Amygdala (tissue), 56 donors: ENCODE measurements at regions not wholly inside any gene's neighbourhood (a gene's known extent, or its start where the extent isn't known, plus 50 kb on each side); places are given as distances from the start of the nearest gene placed in this dataset.
"Not testable (repeated sequence)": the region's sequence is repeated elsewhere in the genome, so short reads cannot be mapped to it uniquely, and the experiment has no call there.

Experiments
- DNase-seq, 56 donors: peaks; one replicate each; lab custom pipeline; 2025; lab: John Stamatoyannopoulos, UW

DNA sequence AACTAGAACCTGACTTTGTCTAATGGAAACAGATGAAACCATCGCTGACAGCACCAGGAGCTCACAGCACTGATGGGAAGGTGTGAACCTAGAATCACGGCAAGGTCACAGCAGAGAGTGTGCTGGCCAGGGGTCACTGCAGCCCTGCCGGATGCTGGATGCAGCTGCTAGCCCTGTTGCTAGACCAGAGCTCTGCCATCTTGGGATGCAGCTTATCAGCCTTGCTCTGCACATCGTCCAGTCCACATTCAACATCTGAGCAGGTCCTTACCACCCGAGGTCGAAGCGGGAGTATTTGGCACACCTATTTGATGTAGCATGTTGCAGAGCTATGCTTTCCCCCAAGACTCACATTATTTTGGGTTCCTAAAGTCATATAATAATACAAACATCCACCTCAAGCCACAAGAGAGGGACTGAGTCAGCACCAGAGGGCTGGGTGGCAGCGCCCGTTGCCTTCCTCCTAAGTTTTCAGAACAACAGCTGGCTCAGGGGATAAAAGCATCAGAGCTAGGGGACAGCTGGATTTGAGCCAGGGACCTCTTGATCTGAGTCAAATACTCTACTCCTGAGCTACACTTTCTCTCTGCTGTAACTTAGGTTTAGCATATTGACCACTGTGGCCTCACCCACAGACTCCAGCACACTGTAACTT lies 135.3 kb downstream of the ZNF467 start:
- no peak for DNase-seq

GRCh38 chr7:149635561-149636329 lies 137.6 kb downstream of the ZNF467 start:
- DNase-seq: no peak

- no peak for DNase-seq
Observed at GRCh38 chr7:149633976-149634945, 136.7 kb upstream of the ZNF746 start.

DNA sequence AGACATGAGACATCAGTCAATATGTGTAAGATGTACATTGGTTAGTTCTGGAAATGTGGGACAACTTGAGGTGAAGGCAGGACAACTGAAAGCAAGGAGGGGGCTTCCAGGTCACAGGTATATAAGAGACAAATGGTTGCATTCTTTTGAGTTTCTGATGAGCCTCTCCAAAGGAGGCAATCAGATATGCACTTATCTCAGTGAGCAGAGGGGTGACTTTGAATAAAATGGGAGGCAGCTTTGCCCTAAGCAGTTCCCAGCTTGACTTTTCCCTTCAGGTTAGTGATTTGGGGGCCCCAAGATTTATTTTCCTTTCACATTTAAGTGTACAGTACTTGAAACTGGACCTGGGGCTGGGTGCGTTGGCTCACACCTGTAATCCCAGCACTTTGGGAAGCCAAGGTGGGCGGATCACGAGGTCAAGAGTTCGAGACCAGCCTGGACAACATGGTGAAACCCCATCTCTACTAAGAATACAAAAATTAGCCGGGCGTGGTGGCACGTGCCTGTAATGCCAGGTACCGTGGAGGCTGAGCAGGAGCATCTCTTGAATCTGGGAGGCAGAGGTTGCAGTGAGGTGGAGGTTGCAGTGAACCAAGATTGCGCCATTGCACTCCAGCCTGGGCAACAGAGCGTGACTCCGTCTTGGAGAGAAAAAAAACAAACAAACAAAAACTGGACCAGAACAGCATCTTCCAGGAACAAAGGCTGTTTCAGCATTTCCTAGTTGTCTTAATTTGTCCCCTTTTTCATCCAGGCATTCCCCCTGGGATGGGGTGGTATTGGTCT lies 130.9 kb upstream of the ZNF746 start:
- DNase-seq: not testable (repeated sequence)

DNA sequence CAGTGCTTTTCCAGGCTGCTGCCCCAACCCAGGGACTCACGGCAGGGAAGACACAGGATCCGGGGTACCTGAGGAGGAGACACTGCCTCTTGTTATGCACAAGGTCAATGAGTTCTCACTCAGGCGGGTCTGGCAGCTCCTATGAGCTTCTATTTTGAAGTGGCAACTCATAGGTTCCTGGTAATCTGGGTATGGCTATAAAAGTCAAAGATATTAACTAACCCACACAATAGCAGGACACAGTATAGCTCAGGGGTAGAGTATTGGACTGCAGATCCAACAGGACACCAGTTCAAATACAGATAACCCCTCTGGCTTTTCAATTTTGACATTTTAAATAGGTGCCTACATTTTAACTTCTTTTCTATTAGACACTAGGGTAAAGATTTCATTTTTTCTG lies 130.3 kb upstream of the ZNF746 start:
- no peak for DNase-seq

DNA sequence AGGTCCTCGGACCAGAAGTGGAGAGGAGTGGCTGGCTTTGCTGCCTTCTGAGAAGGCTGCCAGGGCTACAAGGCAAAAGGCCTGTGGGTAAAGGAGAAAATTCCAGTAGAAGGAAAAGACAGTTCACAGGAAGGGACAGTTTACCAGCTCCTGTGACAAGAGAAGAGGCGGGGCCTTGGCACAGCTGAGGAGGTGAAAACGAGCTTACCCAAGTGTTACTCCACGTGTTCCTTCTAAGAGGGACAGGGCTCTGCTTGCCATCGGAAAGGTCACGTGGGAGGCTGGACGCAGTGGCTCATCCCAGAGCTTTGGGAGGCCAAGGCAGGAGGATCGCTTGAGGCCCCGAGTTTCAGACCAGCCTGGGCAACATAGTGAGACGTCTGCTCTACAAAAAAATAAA lies 129.4 kb upstream of the ZNF746 start:
- no peak for DNase-seq

GRCh38 chr7:149625947-149626392 lies 128.4 kb upstream of the ZNF746 start:
- no peak for DNase-seq

DNA sequence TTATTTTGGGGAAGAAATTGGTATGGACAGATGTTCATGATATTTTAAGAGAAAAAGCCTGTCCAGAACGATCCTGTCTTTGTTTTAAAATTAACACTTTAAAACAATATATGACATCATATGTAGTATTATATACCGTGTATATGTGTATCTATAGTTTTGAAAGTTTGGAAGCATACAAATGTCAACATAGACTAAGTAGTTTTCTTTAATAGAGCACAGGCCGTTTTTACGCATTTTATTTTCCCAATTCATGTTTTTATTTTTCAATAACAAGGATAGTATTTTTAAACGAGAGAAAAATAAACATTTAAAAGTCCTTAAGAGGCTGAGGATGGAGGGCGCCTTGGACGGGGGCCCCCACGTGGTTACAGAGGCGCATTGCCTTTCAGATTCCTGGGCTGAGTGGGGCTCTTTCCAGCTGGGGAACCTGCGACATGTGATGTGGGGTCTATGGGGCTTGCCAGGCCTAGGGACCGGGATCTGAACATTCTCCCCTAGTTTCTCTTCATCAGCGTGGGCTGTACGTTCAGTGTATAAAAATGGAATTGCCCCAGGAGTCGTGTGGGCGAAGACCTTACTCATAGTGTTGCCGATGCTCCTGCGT lies 127.8 kb upstream of the ZNF746 start:
- DNase-seq: peak in 31 of 56 donors; percentile 3 to 68 (median 19)

- DNase-seq: peak; percentile 5 to 93 (median 79)
Observed at GRCh38 chr7:149624419-149625339, 127.1 kb upstream of the ZNF746 start.

GRCh38 chr7:149624006-149624405 lies 126.4 kb upstream of the ZNF746 start:
- peak in 7 of 56 donors; percentile 11 to 43 (median 31) for DNase-seq

- peak in 18 of 56 donors; percentile 1 to 45 (median 14) for DNase-seq
Observed at GRCh38 chr7:149623262-149623997, 125.8 kb upstream of the ZNF746 start.

DNA sequence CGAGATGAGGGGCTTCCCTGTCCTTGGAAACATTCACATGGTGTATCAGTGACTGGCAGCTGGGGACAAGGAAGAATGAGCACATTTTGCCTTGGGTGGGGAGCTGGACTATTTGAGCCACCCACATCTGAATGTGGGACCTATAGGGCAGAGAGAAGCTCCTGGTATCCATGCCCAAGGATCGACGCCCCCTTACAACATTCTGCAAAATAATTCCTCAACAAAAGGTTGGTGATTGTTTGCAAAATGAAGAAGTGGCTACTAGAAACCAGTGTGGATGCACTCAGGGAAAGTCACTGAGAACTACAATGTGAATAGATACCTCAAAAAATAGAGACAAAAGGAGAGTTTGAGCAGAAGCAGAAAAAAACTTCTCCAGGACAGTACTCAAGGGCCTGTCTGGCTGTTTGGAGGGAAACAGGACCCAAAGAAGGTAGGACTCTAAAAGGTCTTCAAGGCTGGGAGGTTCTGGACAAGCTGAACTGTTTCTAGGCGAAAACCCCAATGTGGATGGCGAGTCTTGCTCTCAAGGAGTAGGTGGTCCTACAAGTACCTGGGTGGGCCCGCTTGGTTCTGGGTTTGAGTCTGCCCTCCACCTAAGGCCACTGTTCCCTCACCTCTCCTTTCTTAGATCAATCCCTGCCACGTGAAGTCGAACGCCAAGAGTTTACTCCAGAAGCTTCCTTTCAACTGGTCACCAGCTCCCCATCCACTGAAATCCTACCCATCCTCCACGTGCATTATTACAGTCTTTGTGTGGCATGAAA lies 125.0 kb upstream of the ZNF746 start:
- no peak for DNase-seq

- no peak for DNase-seq
Observed at GRCh38 chr7:149621776-149622175, 124.2 kb upstream of the ZNF746 start.

DNA sequence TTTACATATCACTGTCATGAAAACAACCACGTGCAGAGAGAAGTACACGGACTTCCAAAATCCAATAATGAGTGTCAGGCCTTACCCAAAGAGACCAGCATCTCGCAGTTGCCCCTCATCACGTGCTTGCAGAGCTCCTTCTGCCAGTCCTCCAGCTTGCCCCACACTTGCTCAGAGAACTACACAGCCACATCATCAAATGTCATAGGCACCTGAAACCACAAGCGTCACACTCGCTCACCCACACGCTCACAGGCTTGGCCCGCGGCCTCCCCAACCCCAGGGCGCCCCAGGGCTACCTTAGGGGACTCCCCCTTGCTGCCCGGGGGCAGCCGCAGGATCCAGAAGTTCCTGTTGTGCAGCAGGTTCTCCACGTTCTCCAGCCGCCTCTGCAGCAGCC lies 123.4 kb upstream of the ZNF746 start:
- DNase-seq: no peak

GRCh38 chr7:149616898-149617297 lies 119.3 kb upstream of the ZNF746 start:
- DNase-seq: no peak

- DNase-seq: no peak
Observed at GRCh38 chr7:149615690-149616270, 118.2 kb upstream of the ZNF746 start.
